Erythroblast (primary cell): ENCODE measurements at regions not wholly inside any gene's neighbourhood (a gene's known extent, or its start where the extent isn't known, plus 50 kb on each side); places are given as distances from the start of the nearest gene placed in this dataset.
"Not testable (repeated sequence)": the region's sequence is repeated elsewhere in the genome, so short reads cannot be mapped to it uniquely, and the experiment has no call there.

Experiments used
- DNase-seq, 2 experiments: peaks; one replicate each; lab custom pipeline; 2025; lab: John Stamatoyannopoulos, UW
- GATA1 ChIP-seq: IDR thresholded peaks from 2 replicates; pipeline ENCODE4 v1.6.1; 2011; ENCODE audit warnings: low read depth, mild to moderate bottlenecking, control low read depth, low read length, moderate library complexity
- POLR2A ChIP-seq: IDR thresholded peaks from 2 replicates; pipeline ENCODE4 v1.6.1; 2011; ENCODE audit warnings: mild to moderate bottlenecking, low read length

GRCh38 chr10:64546073-64546472 is 1024.9 kb downstream of the REEP3 start:
- DNase-seq: no peak
- no peak for TF ChIP-seq GATA1
- TF ChIP-seq POLR2A: no peak

GRCh38 chr10:64547168-64547567 is 1026.0 kb downstream of the REEP3 start:
- no peak for TF ChIP-seq GATA1
- no peak for TF ChIP-seq POLR2A
- DNase-seq: no peak

GRCh38 chr10:64555666-64556065 is 1034.5 kb downstream of the REEP3 start:
- DNase-seq: no peak
- TF ChIP-seq GATA1: no peak

GRCh38 chr10:64558094-64558835 is 1037.1 kb downstream of the REEP3 start:
- TF ChIP-seq GATA1: no peak
- no peak for TF ChIP-seq POLR2A
- no peak for DNase-seq

- DNase-seq: no peak
- TF ChIP-seq POLR2A: no peak
- no peak for TF ChIP-seq GATA1
Measured at GRCh38 chr10:64571056-64571455, 1049.9 kb downstream of the REEP3 start.

- no peak for TF ChIP-seq POLR2A
- TF ChIP-seq GATA1: no peak
- DNase-seq: no peak
Measured at GRCh38 chr10:64573623-64574325, 1052.6 kb downstream of the REEP3 start.

- TF ChIP-seq GATA1: no peak
- TF ChIP-seq POLR2A: no peak
- no peak for DNase-seq
Measured at GRCh38 chr10:64574371-64574770, 1053.2 kb downstream of the REEP3 start.

GRCh38 chr10:64576497-64576896 is 1055.3 kb downstream of the REEP3 start:
- TF ChIP-seq GATA1 (no peak), POLR2A (no peak)
- no peak for DNase-seq

- DNase-seq: not testable (repeated sequence)
Measured at GRCh38 chr10:64578757-64579156, 1057.6 kb downstream of the REEP3 start.

- DNase-seq: no peak
- no peak for TF ChIP-seq GATA1
- TF ChIP-seq POLR2A: no peak
Measured at GRCh38 chr10:64586934-64587503, 1065.8 kb downstream of the REEP3 start.

- TF ChIP-seq GATA1: no peak
- TF ChIP-seq POLR2A: no peak
- no peak for DNase-seq
Measured at GRCh38 chr10:64594072-64594471, 1072.9 kb downstream of the REEP3 start.

- no peak for DNase-seq
- TF ChIP-seq GATA1: no peak
- no peak for TF ChIP-seq POLR2A
Measured at GRCh38 chr10:64598600-64598999, 1077.4 kb downstream of the REEP3 start.

GRCh38 chr10:64601298-64601697 is 1080.1 kb downstream of the REEP3 start:
- TF ChIP-seq GATA1: no peak
- no peak for TF ChIP-seq POLR2A
- DNase-seq: no peak

- no peak for TF ChIP-seq POLR2A
- no peak for TF ChIP-seq GATA1
- DNase-seq: no peak
Measured at GRCh38 chr10:64617085-64617484, 1095.9 kb downstream of the REEP3 start.
